CMK (cell line): ENCODE measurements at regions not wholly inside any gene's neighbourhood (a gene's known extent, or its start where the extent isn't known, plus 50 kb on each side); places are given as distances from the start of the nearest gene placed in this dataset.
"Not testable (repeated sequence)": the region's sequence is repeated elsewhere in the genome, so short reads cannot be mapped to it uniquely, and the experiment has no call there.

Experiments used
- DNase-seq: peaks from one replicate; pipeline ENCODE4 v3.0.0-alpha.2; 2010; ENCODE audit warnings: low read depth

GRCh38 chr10:85012305-85012704 lies 683.9 kb downstream of the CCSER2 start:
- DNase-seq = no peak

GRCh38 chr10:85026878-85027467 lies 698.6 kb downstream of the CCSER2 start:
- no peak for DNase-seq

- DNase-seq = no peak
These were observed 704.6 kb downstream of the CCSER2 start for GRCh38 chr10:85032981-85033380.

- DNase-seq = no peak
These were observed 708.3 kb downstream of the CCSER2 start for GRCh38 chr10:85036661-85037060.

- DNase-seq = no peak
These were observed 710.9 kb downstream of the CCSER2 start for GRCh38 chr10:85039311-85039710.

GRCh38 chr10:85043207-85043606 lies 714.8 kb downstream of the CCSER2 start:
- no peak for DNase-seq

- no peak for DNase-seq
These were observed 716.7 kb downstream of the CCSER2 start for GRCh38 chr10:85045046-85045445.

- no peak for DNase-seq
These were observed 718.9 kb downstream of the CCSER2 start for GRCh38 chr10:85047170-85047834.

GRCh38 chr10:85047979-85048378 lies 719.6 kb downstream of the CCSER2 start:
- no peak for DNase-seq

- no peak for DNase-seq
These were observed 720.3 kb downstream of the CCSER2 start for GRCh38 chr10:85048644-85049043.

GRCh38 chr10:85060944-85061343 lies 732.6 kb downstream of the CCSER2 start:
- DNase-seq = no peak

GRCh38 chr10:85061401-85061800 lies 733.0 kb downstream of the CCSER2 start:
- no peak for DNase-seq

GRCh38 chr10:85067955-85068354 lies 739.6 kb downstream of the CCSER2 start:
- DNase-seq = no peak

- no peak for DNase-seq
These were observed 752.5 kb downstream of the CCSER2 start for GRCh38 chr10:85080934-85081333.

- no peak for DNase-seq
These were observed 770.6 kb downstream of the CCSER2 start for GRCh38 chr10:85098835-85099521.

- no peak for DNase-seq
These were observed 772.1 kb downstream of the CCSER2 start for GRCh38 chr10:85100495-85100894.

GRCh38 chr10:85105614-85106255 lies 777.3 kb downstream of the CCSER2 start:
- no peak for DNase-seq

GRCh38 chr10:85111271-85111670 lies 782.9 kb downstream of the CCSER2 start:
- DNase-seq = no peak

GRCh38 chr10:85124603-85125051 lies 796.2 kb downstream of the CCSER2 start:
- DNase-seq = no peak

- no peak for DNase-seq
These were observed 808.9 kb downstream of the CCSER2 start for GRCh38 chr10:85137253-85137652.

GRCh38 chr10:85138046-85138445 lies 809.7 kb downstream of the CCSER2 start:
- no peak for DNase-seq

- DNase-seq = no peak
These were observed 810.7 kb downstream of the CCSER2 start for GRCh38 chr10:85139124-85139523.

- DNase-seq = not testable (repeated sequence)
These were observed 813.1 kb downstream of the CCSER2 start for GRCh38 chr10:85141520-85141919.
